HG03354 (cell line): ENCODE measurements at regions not wholly inside any gene's neighbourhood (a gene's known extent, or its start where the extent isn't known, plus 50 kb on each side); places are given as distances from the start of the nearest gene placed in this dataset.

Experiments
- ATAC-seq: cut with Tn5 transposase; IDR thresholded peaks from one replicate; pipeline ENCODE4 v1.9.1; 2021; ENCODE audit warnings: mild to moderate bottlenecking; ENCODE audit not compliant: unreplicated experiment, poor library complexity, severe bottlenecking

DNA sequence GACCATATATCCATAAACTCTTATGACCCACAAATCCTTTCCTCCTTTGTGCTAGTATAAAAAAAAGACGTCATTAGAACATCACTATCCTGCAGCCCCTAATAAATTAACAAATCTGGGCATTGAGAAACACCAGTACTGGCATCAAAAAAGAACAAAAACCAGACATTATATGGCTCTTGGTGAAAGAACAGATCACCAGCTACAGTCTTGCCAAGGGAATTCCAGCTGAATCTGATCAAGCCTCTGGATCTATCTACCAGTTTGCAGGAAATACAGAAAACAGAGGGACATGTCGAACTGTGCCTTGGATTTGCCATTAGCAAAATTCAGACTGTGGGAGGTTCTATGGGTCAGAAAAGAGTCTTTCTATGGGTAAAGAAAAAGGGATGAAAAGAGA lies 93.7 kb upstream of the DDX18 start:
- ATAC-seq = no peak

DNA sequence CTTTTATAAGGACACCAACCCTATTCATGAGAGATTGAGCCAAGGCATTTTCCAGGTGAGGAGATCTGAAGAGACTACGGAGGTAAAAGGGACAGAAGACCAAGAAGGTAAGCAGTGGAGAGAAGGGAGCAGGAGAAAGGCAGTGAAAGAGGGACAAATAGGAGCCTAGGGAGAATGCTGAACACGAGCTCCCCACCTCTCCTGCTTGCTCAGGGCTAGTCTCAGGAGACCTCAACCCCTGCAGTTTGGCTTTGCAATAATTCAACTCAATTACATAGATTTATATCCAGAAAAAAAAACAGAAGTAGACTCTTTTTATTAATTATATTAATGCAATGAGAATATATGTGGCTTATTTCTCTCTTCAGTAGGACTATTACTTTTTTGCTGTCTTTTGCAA lies 91.0 kb upstream of the DDX18 start:
- ATAC-seq = no peak

GRCh38 chr2:117723888-117724434 lies 90.5 kb upstream of the DDX18 start:
- ATAC-seq = no peak

GRCh38 chr2:117726747-117727146 lies 87.7 kb upstream of the DDX18 start:
- ATAC-seq = no peak

DNA sequence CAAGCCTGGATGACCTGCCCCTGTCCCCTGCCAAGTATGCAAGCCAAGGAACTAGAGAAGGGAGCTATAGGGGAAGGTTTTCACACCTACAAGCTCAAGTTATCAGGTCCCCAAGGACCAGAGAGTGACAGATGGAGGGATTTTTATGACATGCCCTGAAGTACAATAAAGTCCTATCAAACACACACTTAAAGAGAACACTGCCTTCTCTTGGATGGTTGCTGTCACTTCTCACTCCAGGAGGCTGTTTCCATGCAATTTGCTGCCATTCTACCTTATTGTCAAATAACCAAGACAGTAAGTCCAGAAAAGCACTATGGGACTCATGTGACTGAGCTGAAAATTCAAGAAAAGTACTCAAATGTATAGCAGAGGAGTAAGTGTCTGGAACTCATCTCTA lies 76.6 kb upstream of the DDX18 start:
- ATAC-seq = no peak

- no peak for ATAC-seq
Measured at GRCh38 chr2:117738991-117739839, 75.3 kb upstream of the DDX18 start.

DNA sequence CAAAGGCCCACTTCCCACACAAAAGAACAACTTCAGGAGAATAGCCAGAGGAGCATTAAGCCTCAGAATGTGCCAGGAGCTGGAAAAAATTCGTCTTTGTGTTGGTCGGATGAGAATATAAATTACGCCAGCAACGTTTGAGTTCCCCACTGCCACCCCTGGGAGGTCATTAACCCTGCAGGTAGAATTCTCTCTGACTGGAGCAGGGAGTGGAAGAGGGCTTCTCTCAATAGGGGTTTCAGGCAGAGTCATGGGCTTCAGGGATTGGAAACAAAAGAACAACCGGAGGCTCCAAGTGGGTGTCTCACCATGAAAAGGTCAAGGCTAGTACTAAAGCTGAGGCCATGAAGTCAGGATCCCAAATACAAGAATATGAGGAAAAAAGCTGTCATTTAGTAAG lies 69.0 kb upstream of the DDX18 start:
- ATAC-seq = no peak

- no peak for ATAC-seq
Measured at GRCh38 chr2:117755768-117756167, 58.7 kb upstream of the DDX18 start.

DNA sequence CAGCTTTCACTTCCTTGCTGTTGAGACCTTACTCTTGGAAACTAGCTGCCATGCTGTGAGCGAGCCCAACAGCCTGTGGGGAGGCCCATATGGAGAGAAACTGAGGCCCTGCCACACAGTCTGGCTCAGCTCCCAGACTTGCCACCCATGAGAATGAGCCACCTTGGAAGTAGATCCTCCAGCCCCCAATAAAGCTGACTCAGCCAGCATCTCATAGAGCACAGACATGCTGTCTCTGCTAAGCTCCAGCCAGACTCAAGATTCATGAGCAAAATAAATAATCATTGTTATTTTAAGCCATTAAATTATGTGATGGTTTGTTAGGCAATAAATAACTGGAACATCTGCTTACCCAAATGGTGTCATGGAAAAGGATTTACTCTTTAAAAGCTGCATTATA lies 53.6 kb upstream of the DDX18 start:
- ATAC-seq = no peak

DNA sequence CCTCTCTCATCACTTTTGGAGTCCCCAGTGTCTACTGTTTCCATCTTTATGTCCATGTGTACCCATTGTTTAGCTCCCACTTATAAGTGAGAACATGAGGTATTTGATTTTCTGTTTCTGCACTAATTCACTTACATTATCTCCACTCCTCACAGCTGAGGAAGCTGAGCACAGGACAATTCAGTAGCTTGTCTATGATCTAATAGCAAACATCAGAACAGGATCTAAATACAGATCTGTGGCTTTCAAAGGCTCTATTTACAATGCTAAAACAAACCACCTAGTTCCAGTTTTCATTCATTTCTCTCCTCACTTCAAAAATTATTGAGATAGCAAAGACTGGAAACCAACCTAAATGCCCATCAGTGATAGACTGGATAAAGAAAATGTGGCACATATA lies 52.0 kb upstream of the DDX18 start:
- ATAC-seq = no peak

DNA sequence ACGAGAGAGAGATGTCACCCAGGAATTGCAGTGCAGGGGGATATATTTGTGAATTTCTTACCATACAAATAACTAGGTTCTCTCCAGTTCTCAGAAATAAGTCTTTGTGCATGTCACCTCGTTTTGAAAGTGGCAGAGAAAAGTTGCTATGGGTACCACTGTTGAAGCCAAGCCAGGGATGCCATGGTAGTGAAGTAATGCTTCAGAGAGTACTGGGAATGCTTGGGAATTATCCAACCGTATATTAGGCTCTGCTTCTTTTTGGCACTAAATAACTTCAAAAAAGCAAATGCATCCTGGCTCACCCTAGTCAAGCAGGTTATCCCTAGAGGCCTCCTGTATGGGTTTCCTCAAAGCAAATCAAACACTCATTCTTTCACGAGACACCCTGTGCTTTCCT lies 50.7 kb upstream of the DDX18 start:
- ATAC-seq = no peak
